Ascending aorta (tissue), 2 donors: ENCODE measurements at regions not wholly inside any gene's neighbourhood (a gene's known extent, or its start where the extent isn't known, plus 50 kb on each side); places are given as distances from the start of the nearest gene placed in this dataset.
"Not testable (repeated sequence)": the region's sequence is repeated elsewhere in the genome, so short reads cannot be mapped to it uniquely, and the experiment has no call there.

Source experiments
- DNase-seq, 2 donors: peaks; one replicate each; pipeline ENCODE4 v3.0.0-alpha.2; 2019; ENCODE audit warnings: low spot score in 2 of 2
- H3K27ac ChIP-seq, 2 donors: fragments of 200-600 bp; sonication (generic); one replicate each; pipeline ENCODE4 v1.5.1; 2016 to 2017; ENCODE audit warnings: mild to moderate bottlenecking in 1 of 2
- H3K27me3 ChIP-seq: fragments of 200-600 bp; sonication (generic); one replicate; pipeline ENCODE4 v1.5.1; 2017
- H3K36me3 ChIP-seq, 2 donors: fragments of 200-600 bp; sonication (generic); one replicate each; pipeline ENCODE4 v1.5.1; 2016
- H3K4me1 ChIP-seq, 2 donors: fragments of 200-600 bp; sonication (generic); one replicate each; pipeline ENCODE4 v1.5.1; 2016 to 2017; ENCODE audit warnings: mild to moderate bottlenecking in 1 of 2
- H3K4me3 ChIP-seq, 2 donors: fragments of 200-600 bp; sonication (generic); one replicate each; pipeline ENCODE4 v1.5.1; 2016 to 2017; ENCODE audit warnings: mild to moderate bottlenecking in 1 of 2
- H3K9me3 ChIP-seq, 2 donors: fragments of 200-600 bp; sonication (generic); one replicate each; pipeline ENCODE4 v1.5.1; 2016
- CTCF ChIP-seq, 3 experiments: fragments of 200-600 bp in 2 of 3; fragments of 450-650 bp in 1 of 3; sonication (generic) in 2 of 3; IDR thresholded peaks; one replicate each; pipeline ENCODE4 v1.5.1; 2016 to 2019; ENCODE audit warnings: antibody characterized with exemption in 3 of 3, mild to moderate bottlenecking in 1 of 3, moderate library complexity in 1 of 3
- intact Hi-C: fragments of 100-400 bp; cut with DNase I; formaldehyde crosslinking; loops from one replicate; pipeline ENCODE4 v1.15.1; 2023

- no peak overlapping the region for H3K27ac ChIP-seq
- H3K27me3 ChIP-seq = no peaks in the 10 kb centered on the region
- H3K36me3 ChIP-seq = no peaks in the 10 kb centered on the region
- intact Hi-C loops = loop anchor here (5.0 kb wide), 1 partner anchor 40 kb away; no protein-coding TSS in a partner anchor
- peaks cover 0 to 18% of the 10 kb centered on the region in 2 donors for H3K4me1 ChIP-seq
- H3K4me3 ChIP-seq = no peak overlapping the region
- no peak for TF ChIP-seq CTCF (IDR thresholded peaks at IDR 0.05)
- DNase-seq = no peak
- H3K9me3 ChIP-seq = no peaks in the 10 kb centered on the region
Measured at GRCh38 chr12:46517579-46517962, 145.0 kb upstream of the SLC38A2 start.

- intact Hi-C loops = loop anchor here (5.0 kb wide), 1 partner anchor 40 kb away; no protein-coding TSS in a partner anchor
- Histone ChIP-seq H3K4me3 (no peak overlapping the region), H3K9me3 (no peaks in the 10 kb centered on the region), H3K27ac (no peak overlapping the region), H3K4me1 (peaks cover 0 to 18% of the 10 kb centered on the region in 2 donors), H3K27me3 (no peaks in the 10 kb centered on the region), H3K36me3 (no peaks in the 10 kb centered on the region)
- no peak for DNase-seq
- TF ChIP-seq CTCF (IDR thresholded peaks at IDR 0.05) = no peak
Measured at GRCh38 chr12:46516933-46517578, 144.5 kb upstream of the SLC38A2 start.

GRCh38 chr12:46516238-46516932 lies 143.8 kb upstream of the SLC38A2 start:
- no peaks in the 10 kb centered on the region for H3K27me3 ChIP-seq
- no peaks in the 10 kb centered on the region for H3K36me3 ChIP-seq
- intact Hi-C loops = loop anchor here (5.0 kb wide), 1 partner anchor 41 kb away; no protein-coding TSS in a partner anchor
- no peak for TF ChIP-seq CTCF (IDR thresholded peaks at IDR 0.05)
- peaks cover 0 to 4% of the 10 kb centered on the region in 2 donors for H3K9me3 ChIP-seq
- no peak overlapping the region for H3K27ac ChIP-seq
- H3K4me3 ChIP-seq = no peak overlapping the region
- DNase-seq = no peak
- H3K4me1 ChIP-seq = peaks cover 0 to 18% of the 10 kb centered on the region in 2 donors

- no peak for DNase-seq
- peaks cover 0 to 7% of the 10 kb centered on the region in 2 donors for H3K9me3 ChIP-seq
- no peak overlapping the region for H3K27ac ChIP-seq
- no peak for TF ChIP-seq CTCF (IDR thresholded peaks at IDR 0.05)
- H3K4me1 ChIP-seq = peaks cover 0 to 18% of the 10 kb centered on the region in 2 donors
- H3K36me3 ChIP-seq = no peaks in the 10 kb centered on the region
- no peak overlapping the region for H3K4me3 ChIP-seq
- intact Hi-C loops = loop anchor here (5.0 kb wide), 1 partner anchor 41 kb away; no protein-coding TSS in a partner anchor
- no peaks in the 10 kb centered on the region for H3K27me3 ChIP-seq
Measured at GRCh38 chr12:46515829-46516228, 143.3 kb upstream of the SLC38A2 start.

- Histone ChIP-seq H3K27ac (no peak overlapping the region), H3K27me3 (no peaks in the 10 kb centered on the region), H3K4me3 (no peak overlapping the region), H3K36me3 (no peaks in the 10 kb centered on the region), H3K4me1 (peaks cover 0 to 18% of the 10 kb centered on the region in 2 donors), H3K9me3 (peaks cover 0 to 7% of the 10 kb centered on the region in 2 donors)
- intact Hi-C loops = loop anchor here (5.0 kb wide), 1 partner anchor 42 kb away; no protein-coding TSS in a partner anchor
- DNase-seq = no peak
- TF ChIP-seq CTCF (IDR thresholded peaks at IDR 0.05) = no peak
Measured at GRCh38 chr12:46514886-46515285, 142.3 kb upstream of the SLC38A2 start.

GRCh38 chr12:46510257-46510656 lies 137.7 kb upstream of the SLC38A2 start:
- intact Hi-C loops, H3K4me3 ChIP-seq, H3K27me3 ChIP-seq: not testable (repeated sequence)

More at GRCh38 chr12:46510257-46510656, 137.7 kb upstream of the SLC38A2 start:
- not testable (repeated sequence) for H3K36me3 ChIP-seq, H3K27ac ChIP-seq, H3K4me1 ChIP-seq, DNase-seq
- peaks cover 5 to 24% of the 10 kb centered on the region in 2 donors for H3K9me3 ChIP-seq
